ENCODE measurements at regions not wholly inside any gene's neighbourhood (a gene's known extent, or its start where the extent isn't known, plus 50 kb on each side); places are given as distances from the start of the nearest gene placed in this dataset.
"Not testable (repeated sequence)": the region's sequence is repeated elsewhere in the genome, so short reads cannot be mapped to it uniquely, and the experiment has no call there.

DNA sequence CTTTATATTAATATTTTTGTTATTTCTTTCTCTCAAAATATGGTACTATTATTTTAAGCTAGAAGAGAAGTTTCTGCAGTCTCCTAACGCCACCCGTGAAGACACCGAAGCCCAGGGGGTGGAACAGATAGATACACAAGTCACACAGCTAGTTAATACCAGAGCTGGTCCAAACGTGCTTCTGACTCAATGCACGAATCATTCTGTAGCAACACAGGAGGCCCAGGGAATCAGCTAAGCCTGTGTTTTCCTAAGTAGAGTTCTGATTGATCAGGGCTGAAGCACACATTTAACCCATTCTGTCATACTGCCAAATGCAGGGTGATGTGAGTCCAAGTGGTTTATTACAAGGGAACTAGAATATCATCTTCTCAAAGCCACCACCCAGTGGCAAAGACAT, 116.9 kb upstream of the PWP1 start:
- no peak for DNase-seq

DNA sequence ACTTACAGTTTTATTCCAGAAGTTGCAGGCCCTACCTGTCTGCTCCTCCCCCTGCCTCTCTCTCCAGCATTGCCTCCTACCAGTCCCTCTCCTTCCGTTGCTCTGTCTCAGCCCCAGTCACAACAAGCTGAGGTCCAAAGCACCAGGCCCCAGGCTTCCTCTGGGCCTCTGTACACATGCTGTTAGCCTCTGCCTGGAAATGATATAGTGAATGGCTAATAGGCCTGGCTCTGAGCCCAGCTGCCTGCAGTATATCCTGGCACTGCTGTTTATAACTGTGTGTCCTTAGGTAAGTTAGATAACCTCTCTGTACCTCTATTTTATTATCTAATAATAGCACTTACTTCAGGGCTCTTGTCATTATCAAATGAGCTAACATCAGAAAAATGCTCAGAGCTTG, 114.9 kb upstream of the PWP1 start:
- DNase-seq = no peak

GRCh38 chr12:107571492-107571891, 114.1 kb upstream of the PWP1 start:
- DNase-seq = no peak

GRCh38 chr12:107574691-107575090, 110.9 kb upstream of the PWP1 start:
- no peak for DNase-seq

GRCh38 chr12:107580750-107581618, 104.6 kb upstream of the PWP1 start:
- DNase-seq = no peak

- DNase-seq = no peak
These were observed 104.0 kb upstream of the PWP1 start for GRCh38 chr12:107581619-107582015.

DNA sequence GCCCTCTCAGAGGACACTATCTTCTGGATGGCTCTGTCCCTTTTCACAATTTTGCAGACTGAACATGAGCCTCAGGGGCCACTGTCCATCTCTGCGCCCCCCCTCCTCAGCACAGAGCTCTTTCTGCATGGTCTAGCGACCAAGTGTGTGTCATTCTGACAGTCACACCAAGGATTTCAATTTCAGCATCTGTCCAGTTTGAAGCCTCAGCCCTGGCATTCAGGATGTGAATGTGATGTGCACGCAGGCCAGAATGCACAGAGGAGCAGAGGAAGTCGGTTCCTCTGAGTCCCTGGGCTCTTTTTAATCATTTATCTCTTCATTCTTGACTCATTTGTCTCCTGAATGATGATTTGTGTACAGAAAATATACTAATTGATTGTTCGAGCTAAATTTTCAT, 102.0 kb upstream of the PWP1 start:
- no peak for DNase-seq

DNA sequence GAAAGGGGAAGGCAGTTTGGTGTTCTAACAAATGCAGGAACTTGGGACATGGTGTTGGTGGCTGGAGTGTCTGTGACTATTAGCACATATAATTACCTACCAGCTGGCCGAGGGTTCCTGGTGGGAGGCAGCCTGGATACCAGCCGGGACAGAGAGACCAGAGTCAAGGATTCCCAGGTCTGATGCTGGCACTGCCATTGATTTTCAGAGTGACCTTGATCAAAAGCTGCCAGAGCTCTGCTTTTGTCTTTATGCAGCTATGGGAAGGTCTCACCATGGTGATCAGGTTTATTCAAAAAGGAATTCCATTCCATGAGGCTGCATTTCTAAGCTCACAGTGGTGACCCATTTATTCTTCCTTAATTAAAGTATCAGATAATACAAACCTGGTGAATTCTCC, 101.0 kb upstream of the PWP1 start:
- no peak for DNase-seq

DNA sequence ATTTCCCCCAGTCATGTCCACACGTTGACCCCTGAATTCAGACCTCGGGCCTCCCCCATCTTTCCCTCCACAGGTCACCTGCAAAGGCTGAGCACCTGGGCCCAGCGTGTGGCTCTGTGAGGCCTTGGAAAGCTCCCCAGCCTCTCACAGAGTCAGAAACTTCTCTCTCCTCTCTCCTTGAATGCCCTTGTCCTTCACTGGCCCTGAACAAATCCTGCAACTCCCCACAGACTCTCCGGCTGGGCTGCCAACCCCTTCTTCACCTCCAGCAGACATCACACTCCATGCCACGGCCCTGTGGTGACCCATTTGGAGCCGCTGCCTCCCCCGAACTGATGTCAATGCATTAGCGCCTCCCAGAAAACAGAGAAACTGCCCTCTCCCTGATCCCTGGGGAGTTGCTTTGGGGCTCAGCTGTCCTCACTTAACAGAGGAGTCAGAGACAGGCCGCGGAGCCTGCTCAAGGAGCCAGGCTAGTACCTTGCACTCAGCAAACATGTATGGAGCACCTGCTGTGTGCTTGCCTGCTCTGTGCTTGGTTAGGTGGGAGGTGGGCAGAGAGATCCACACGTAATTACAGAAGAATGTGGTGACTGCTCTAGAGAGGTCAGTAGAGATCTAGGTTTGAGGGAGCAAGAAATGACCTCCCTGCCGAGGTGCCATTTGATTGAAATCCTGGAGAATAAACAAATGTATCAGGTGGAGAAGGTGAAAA, 99.2 kb upstream of the PWP1 start:
- DNase-seq = no peak

GRCh38 chr12:107590413-107590812, 95.2 kb upstream of the PWP1 start:
- DNase-seq = no peak

DNA sequence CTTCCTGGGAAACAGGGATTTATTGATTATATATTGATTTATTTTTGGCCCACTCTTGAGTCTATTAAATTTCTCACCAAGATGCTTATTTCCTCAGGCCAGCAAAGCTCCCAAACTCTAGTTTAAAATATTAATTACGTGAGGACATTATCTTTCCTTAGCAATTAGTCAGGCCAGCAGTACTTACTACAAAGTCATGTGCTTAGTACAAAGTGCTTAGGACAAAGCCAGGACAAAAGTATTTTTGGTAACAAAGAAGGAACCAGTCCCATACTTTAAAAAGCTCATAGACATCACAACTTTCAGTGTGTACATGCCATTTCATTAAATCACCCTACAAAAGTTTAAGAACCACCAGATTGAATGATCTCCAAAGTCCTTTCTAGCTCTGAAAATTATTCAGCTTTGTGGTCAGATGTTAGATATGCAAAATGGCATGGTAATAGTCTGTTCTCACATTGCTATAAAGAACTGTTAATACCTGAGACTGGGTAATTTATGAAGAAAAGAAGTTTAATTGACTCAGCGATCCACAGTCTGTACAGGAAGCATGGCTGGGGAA, 94.7 kb upstream of the PWP1 start:
- no peak for DNase-seq

DNA sequence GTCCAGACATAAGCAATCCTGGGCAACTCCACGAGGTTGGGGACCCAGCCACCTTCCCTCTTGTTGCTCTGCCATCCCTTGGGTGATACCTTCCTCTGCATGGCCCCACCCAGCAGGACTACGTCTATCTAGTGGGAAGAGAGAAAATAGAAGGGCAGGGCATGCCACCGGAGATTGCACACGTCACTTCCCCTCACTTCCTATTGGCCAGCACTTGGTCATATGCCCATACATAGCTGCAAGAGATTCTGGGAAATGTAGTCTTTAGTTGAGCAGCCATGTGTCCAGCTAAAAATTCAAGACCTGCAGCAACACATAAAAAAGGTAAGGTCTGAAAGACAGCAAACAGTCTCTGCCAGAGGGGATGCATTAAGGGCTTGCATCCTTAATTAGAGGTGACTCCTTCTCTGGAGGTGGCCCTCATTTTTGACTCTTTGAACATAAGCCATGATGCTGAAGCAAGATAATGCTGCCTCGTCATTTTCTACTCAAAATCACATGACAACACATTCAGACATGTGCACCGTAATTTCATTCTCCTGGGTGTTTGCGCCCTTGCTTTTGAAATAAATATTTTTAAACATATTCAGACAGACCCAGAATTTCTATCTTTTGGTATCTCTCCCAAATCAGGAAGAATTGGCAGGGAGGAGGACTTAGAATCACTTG, 91.8 kb upstream of the PWP1 start:
- peak in 1 of 2 experiments; percentile 51 for DNase-seq

DNA sequence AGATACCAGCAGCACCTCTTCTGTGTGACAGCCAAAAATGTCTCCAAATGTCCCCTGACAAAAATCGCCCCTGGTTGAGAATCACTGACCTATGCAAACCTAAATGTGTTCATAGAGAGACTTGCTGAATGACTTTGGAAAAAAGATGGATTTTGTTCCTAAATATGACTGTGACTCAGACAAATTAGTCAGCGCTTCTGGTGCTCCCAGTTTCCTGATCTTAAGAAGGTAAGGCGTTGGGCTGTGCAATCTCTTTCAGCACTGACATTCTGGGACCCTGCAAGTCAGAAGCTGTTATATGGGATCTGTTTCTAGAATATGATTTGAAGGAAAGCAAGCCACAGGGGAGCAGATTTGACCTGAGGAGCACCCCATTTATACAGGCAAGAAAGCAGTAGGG, 90.6 kb upstream of the PWP1 start:
- no peak for DNase-seq

GRCh38 chr12:107597695-107598410, 87.7 kb upstream of the PWP1 start:
- DNase-seq = no peak

- DNase-seq = no peak
These were observed 86.7 kb upstream of the PWP1 start for GRCh38 chr12:107598906-107599305.

- peak in 1 of 2 experiments; percentile 14 for DNase-seq
These were observed 84.9 kb upstream of the PWP1 start for GRCh38 chr12:107600581-107601144.

- DNase-seq = no peak
These were observed 83.2 kb upstream of the PWP1 start for GRCh38 chr12:107602446-107602845.

DNA sequence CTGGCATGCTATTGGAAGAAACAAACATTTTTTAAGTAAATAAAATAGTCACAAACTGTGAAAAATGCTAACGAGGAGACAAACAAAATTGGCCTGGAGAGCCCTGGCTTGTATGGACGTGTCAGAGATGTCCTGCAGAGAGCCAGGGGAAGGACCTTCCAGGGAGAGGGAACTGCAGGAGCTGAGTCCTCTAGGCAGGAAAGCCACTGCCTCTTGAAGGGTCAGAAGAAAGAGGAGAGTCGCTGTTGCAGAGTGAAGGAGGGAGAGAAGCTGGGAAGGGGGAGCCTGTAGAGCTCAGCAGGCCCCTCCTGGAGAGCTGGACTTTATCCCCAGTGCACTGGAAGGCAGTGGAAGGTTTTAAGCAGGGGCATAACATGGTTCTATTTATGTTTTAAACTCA, 80.3 kb upstream of the PWP1 start:
- DNase-seq = no peak

DNA sequence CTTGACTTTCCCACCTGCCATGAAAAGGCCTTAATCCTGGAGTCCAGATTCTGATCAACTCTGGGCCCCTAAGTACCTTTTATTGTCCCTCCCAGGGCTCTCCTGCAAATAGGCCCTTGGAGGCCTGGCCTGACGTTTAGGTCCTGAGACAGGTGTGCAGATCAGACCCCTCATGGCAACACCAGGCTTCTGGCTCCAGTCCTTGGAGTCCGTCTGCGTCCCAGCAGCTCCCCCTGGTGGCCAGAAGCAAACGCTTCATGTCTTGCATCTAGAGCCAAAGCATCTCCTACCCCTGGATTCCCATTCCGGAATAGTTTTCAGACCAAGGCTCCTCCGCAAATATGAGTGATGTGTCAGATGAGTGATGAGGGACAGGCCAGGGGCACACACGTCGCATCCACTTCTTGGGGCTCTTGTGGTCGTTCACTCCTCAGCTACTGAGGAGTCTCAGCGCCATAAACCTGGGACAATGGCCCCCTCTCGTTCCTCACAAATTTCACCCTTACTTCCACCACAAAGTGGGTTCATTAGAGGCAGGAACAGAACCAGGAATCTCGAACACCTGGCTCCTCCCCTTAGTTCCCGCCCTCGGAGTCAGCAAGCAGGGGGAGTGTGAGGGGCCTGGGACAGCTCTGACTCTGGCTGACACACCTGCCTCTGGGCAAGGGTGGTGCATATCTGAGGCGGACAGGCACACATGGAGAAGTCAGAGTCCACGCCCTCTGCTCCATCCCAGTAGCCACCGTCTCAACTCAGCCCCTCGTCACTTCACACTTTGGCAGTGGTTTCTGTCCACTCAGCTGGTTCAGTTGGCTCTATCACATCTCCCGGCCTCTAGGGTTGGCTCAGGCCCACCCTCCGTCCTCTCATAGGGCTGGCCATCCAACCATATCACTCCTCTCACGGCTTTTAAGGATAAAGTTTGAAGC, 77.9 kb upstream of the PWP1 start:
- DNase-seq = peak; percentile 40 to 81

DNA sequence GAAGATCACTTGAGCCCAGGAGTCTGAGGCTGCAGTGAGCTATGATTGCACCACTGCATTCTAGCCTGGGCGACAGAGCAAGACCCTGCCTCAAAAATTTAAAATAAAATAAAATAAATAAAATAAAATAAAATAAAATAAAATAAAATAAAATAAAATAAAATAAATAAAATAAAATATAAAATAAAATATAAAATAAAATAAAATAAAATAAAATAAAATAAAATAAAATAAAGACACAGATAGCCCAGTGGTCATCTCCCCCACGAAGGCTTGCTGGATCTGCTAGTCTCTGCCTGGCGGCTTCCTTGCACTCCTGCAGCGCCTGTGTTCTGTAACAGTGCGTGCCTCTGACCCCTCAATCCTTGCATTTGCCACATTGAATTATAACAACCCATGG, 76.8 kb upstream of the PWP1 start:
- DNase-seq = not testable (repeated sequence)
